DOHH2 (cell line): ENCODE measurements at regions not wholly inside any gene's neighbourhood (a gene's known extent, or its start where the extent isn't known, plus 50 kb on each side); places are given as distances from the start of the nearest gene placed in this dataset.

Experiments used
- EZH2phosphoT487 ChIP-seq: fragments of 200-600 bp; sonication (generic); IDR thresholded peaks from 2 replicates; pipeline ENCODE4 v1.6.1; 2017; ENCODE audit warnings: borderline replicate concordance, mild to moderate bottlenecking, antibody characterized with exemption, low read length, moderate library complexity, mixed read lengths
- TF ChIP-seq, protein P1 (sequence below): fragments of 200-600 bp; sonication (generic); IDR thresholded peaks from one replicate; pipeline ENCODE4 v1.5.1; 2014; ENCODE audit warnings: antibody characterized with exemption, mild to moderate bottlenecking, low read depth, low read length; ENCODE audit not compliant: poor library complexity, severe bottlenecking

DNA sequence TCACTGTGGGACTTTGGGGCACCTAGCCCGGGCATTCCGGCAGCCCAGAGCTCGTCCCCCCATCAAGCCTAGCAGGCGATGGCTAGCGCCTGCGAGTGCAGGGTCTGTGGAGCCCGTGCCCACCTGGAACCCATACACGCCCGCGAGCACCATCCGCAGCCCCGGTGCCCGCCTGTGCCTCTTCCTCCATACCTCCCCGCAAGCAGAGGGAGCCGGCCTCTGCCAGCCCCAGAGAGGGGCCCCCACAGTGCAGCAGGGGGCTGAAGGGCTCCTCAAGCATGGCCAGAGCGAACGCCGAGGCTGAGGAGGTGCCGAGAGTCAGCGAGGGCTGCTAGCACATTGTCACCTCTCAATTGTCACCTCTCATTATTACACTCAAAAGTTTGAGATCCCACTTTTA is 167.8 kb upstream of the EPHA6 start:
- TF ChIP-seq, protein P1, sequence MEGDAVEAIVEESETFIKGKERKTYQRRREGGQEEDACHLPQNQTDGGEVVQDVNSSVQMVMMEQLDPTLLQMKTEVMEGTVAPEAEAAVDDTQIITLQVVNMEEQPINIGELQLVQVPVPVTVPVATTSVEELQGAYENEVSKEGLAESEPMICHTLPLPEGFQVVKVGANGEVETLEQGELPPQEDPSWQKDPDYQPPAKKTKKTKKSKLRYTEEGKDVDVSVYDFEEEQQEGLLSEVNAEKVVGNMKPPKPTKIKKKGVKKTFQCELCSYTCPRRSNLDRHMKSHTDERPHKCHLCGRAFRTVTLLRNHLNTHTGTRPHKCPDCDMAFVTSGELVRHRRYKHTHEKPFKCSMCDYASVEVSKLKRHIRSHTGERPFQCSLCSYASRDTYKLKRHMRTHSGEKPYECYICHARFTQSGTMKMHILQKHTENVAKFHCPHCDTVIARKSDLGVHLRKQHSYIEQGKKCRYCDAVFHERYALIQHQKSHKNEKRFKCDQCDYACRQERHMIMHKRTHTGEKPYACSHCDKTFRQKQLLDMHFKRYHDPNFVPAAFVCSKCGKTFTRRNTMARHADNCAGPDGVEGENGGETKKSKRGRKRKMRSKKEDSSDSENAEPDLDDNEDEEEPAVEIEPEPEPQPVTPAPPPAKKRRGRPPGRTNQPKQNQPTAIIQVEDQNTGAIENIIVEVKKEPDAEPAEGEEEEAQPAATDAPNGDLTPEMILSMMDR: no peak
- no peak for TF ChIP-seq EZH2phosphoT487
